DND-41 (cell line): ENCODE measurements at regions not wholly inside any gene's neighbourhood (a gene's known extent, or its start where the extent isn't known, plus 50 kb on each side); places are given as distances from the start of the nearest gene placed in this dataset.

Source experiments
- ATAC-seq: fragments of 200-7000 bp; cut with Tn5 transposase; 3 replicates; pipeline ENCODE4 v1.9.1; 2021; ENCODE audit warnings: low read depth; ENCODE audit not compliant: insufficient read depth
- DNase-seq: peaks from one replicate; pipeline ENCODE4 v3.0.0-alpha.2; 2020
- H2AFZ ChIP-seq: 2 replicates; pipeline ENCODE4 v1.6.0; 2012; ENCODE audit warnings: low read depth, low read length
- H3K27ac ChIP-seq: 2 replicates; pipeline ENCODE4 v1.5.1; 2012; ENCODE audit warnings: low read length, inconsistent platforms
- H3K27me3 ChIP-seq: fragments of 200-600 bp; sonication (generic); 2 replicates; pipeline ENCODE4 v1.6.0; 2012; ENCODE audit warnings: low read length, mild to moderate bottlenecking, inconsistent platforms; ENCODE audit not compliant: insufficient read depth, poor library complexity
- H3K36me3 ChIP-seq: 2 replicates; pipeline ENCODE4 v1.5.1; 2012; ENCODE audit warnings: low read length, inconsistent platforms; ENCODE audit not compliant: insufficient read depth
- H3K4me1 ChIP-seq: 2 replicates; pipeline ENCODE4 v1.5.1; 2012; ENCODE audit warnings: mild to moderate bottlenecking, low read length; ENCODE audit not compliant: insufficient read depth
- H3K4me2 ChIP-seq: 2 replicates; pipeline ENCODE4 v1.6.0; 2012; ENCODE audit warnings: mild to moderate bottlenecking, moderate library complexity, low read length, inconsistent platforms; ENCODE audit not compliant: insufficient read depth
- H3K4me3 ChIP-seq, 2 experiments: fragments of 200-600 bp in 1 of 2; shearing (Covaris generic) in 1 of 2; 2 replicates each; pipeline ENCODE4 v1.5.1; 2012 to 2016; ENCODE audit warnings: inconsistent platforms in 2 of 2, low read length in 2 of 2, mild to moderate bottlenecking in 2 of 2, low read depth in 1 of 2, moderate library complexity in 1 of 2
- H3K79me2 ChIP-seq: 2 replicates; pipeline ENCODE4 v1.6.0; 2012; ENCODE audit warnings: low read length, inconsistent platforms; ENCODE audit not compliant: insufficient read depth
- H3K9ac ChIP-seq: 2 replicates; pipeline ENCODE4 v1.6.0; 2012; ENCODE audit warnings: low read depth, mild to moderate bottlenecking, inconsistent platforms, low read length, moderate library complexity
- H3K9me3 ChIP-seq: 2 replicates; pipeline ENCODE4 v1.5.1; 2012; ENCODE audit warnings: low read length, moderate library complexity, mild to moderate bottlenecking, inconsistent platforms; ENCODE audit not compliant: insufficient read depth, severe bottlenecking
- H4K20me1 ChIP-seq: 2 replicates; pipeline ENCODE4 v1.6.0; 2012; ENCODE audit warnings: low read length; ENCODE audit not compliant: insufficient read depth
- EZH2 ChIP-seq: IDR thresholded peaks from 3 replicates; pipeline ENCODE4 v1.6.1; 2012; ENCODE audit warnings: borderline replicate concordance, low read depth, mild to moderate bottlenecking, moderate library complexity, low read length, inconsistent platforms; ENCODE audit not compliant: severe bottlenecking
- TF ChIP-seq, protein P1 (sequence below): IDR thresholded peaks from 2 replicates; pipeline ENCODE4 v1.5.1; 2012; ENCODE audit warnings: borderline replicate concordance, low read length, moderate library complexity, mild to moderate bottlenecking; ENCODE audit not compliant: poor library complexity, severe bottlenecking; ENCODE audit errors: extremely low read depth

DNA sequence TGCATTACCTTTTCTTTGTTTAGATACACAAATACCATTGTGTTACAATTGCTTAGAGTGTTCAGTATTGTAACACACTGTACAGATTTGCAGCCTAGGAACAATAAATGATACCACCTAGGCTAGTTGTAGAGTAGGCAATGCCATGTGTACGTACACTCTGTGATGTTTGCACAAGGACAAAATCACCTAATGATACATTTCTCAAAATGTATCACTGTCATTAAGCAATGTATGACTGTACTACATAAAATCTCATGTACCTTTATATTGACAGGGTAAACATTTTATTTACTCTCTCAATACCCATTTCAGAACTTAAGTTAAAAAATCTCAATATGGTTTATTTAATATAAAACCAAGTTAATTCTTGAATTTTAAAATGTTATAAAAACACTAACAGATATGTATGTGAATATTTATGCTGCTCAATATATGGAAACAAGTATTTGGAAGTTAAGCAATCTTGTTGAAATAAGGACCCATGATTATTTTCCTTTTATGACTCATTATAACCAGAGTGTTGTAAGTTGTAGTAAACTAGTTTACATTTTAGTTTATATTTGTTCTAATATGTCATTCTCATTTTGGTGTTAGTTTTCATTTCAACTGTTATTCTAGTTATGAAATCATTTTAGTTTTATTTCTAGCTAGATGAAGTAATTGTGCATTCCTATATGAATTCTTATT is 409.2 kb downstream of the TLL1 start:
- no peak overlapping the region for H2AFZ ChIP-seq
- no peak for TF ChIP-seq EZH2
- no peak overlapping the region for H3K9ac ChIP-seq
- no peak overlapping the region for H3K4me2 ChIP-seq
- no peaks in the 10 kb centered on the region for H3K4me1 ChIP-seq
- H3K79me2 ChIP-seq = no peaks in the 10 kb centered on the region
- no peaks in the 10 kb centered on the region for H3K27me3 ChIP-seq
- no peak for ATAC-seq
- H3K9me3 ChIP-seq = no peaks in the 10 kb centered on the region
- no peaks in the 10 kb centered on the region for H3K36me3 ChIP-seq
- no peak for DNase-seq
- no peak overlapping the region for H3K4me3 ChIP-seq
- H3K27ac ChIP-seq = no peak overlapping the region
- no peaks in the 10 kb centered on the region for H4K20me1 ChIP-seq

GRCh38 chr4:166284221-166284620 is 411.2 kb downstream of the TLL1 start:
- Histone ChIP-seq H3K36me3 (no peaks in the 10 kb centered on the region), H3K79me2 (no peaks in the 10 kb centered on the region), H3K9me3 (no peaks in the 10 kb centered on the region), H2AFZ (no peak overlapping the region), H3K27ac (no peak overlapping the region), H3K4me2 (no peak overlapping the region), H3K4me1 (no peaks in the 10 kb centered on the region), H3K4me3 (no peak overlapping the region), H3K9ac (no peak overlapping the region), H4K20me1 (no peaks in the 10 kb centered on the region), H3K27me3 (no peaks in the 10 kb centered on the region)
- ATAC-seq = no peak
- no peak for DNase-seq
- TF ChIP-seq EZH2 = no peak
- TF ChIP-seq, protein P1, sequence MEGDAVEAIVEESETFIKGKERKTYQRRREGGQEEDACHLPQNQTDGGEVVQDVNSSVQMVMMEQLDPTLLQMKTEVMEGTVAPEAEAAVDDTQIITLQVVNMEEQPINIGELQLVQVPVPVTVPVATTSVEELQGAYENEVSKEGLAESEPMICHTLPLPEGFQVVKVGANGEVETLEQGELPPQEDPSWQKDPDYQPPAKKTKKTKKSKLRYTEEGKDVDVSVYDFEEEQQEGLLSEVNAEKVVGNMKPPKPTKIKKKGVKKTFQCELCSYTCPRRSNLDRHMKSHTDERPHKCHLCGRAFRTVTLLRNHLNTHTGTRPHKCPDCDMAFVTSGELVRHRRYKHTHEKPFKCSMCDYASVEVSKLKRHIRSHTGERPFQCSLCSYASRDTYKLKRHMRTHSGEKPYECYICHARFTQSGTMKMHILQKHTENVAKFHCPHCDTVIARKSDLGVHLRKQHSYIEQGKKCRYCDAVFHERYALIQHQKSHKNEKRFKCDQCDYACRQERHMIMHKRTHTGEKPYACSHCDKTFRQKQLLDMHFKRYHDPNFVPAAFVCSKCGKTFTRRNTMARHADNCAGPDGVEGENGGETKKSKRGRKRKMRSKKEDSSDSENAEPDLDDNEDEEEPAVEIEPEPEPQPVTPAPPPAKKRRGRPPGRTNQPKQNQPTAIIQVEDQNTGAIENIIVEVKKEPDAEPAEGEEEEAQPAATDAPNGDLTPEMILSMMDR = no peak

DNA sequence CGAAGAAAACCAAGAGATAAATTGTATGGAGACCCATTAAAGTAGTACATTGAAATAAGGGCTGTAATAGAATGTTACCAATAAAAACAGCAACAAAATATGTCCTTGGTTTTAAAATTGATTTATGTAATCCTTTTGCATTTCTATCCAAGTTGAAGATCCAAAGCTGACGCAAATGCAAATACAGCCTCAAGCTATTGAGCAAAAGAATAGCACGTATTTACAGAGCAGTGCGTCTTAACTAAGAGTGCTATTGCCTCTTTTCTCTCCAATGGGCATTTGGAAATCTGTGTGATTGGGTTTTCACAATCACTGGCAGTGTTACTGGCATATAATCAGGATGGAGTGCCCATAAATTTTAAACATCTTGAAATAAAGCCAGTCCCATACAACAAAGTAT is 417.4 kb downstream of the TLL1 start:
- Histone ChIP-seq H3K9me3 (no peaks in the 10 kb centered on the region), H4K20me1 (no peaks in the 10 kb centered on the region), H3K4me1 (no peaks in the 10 kb centered on the region), H2AFZ (no peak overlapping the region), H3K79me2 (no peaks in the 10 kb centered on the region), H3K4me2 (no peak overlapping the region), H3K27ac (no peak overlapping the region), H3K36me3 (no peaks in the 10 kb centered on the region), H3K4me3 (no peak overlapping the region), H3K9ac (no peak overlapping the region), H3K27me3 (no peaks in the 10 kb centered on the region)
- DNase-seq (no peak), ATAC-seq (no peak)
- no peak for TF ChIP-seq EZH2
- TF ChIP-seq, protein P1 = no peak

- TF ChIP-seq EZH2 = no peak
- TF ChIP-seq, protein P1 = no peak
- ATAC-seq = no peak
These were observed 420.5 kb downstream of the TLL1 start for GRCh38 chr4:166293556-166293955.

More at GRCh38 chr4:166293556-166293955, 420.5 kb downstream of the TLL1 start:
- no peak overlapping the region for H2AFZ ChIP-seq
- H4K20me1 ChIP-seq = no peaks in the 10 kb centered on the region
- H3K4me3 ChIP-seq = no peak overlapping the region
- no peaks in the 10 kb centered on the region for H3K36me3 ChIP-seq
- no peak overlapping the region for H3K9ac ChIP-seq
- H3K27me3 ChIP-seq = no peaks in the 10 kb centered on the region
- no peak overlapping the region for H3K4me2 ChIP-seq
- H3K27ac ChIP-seq = no peak overlapping the region
- H3K79me2 ChIP-seq = no peaks in the 10 kb centered on the region
- no peaks in the 10 kb centered on the region for H3K9me3 ChIP-seq
- DNase-seq = no peak
- no peaks in the 10 kb centered on the region for H3K4me1 ChIP-seq
